DMS 273 (cell line): ENCODE measurements at regions not wholly inside any gene's neighbourhood (a gene's known extent, or its start where the extent isn't known, plus 50 kb on each side); places are given as distances from the start of the nearest gene placed in this dataset.
A peak's percentile ranks its signal among the peaks of the same experiment; 100 is the strongest.

Experiments
- DNase-seq: peaks from one replicate; lab custom pipeline; 2025; ENCODE audit not compliant: unreplicated experiment; lab: John Stamatoyannopoulos, UW

DNA sequence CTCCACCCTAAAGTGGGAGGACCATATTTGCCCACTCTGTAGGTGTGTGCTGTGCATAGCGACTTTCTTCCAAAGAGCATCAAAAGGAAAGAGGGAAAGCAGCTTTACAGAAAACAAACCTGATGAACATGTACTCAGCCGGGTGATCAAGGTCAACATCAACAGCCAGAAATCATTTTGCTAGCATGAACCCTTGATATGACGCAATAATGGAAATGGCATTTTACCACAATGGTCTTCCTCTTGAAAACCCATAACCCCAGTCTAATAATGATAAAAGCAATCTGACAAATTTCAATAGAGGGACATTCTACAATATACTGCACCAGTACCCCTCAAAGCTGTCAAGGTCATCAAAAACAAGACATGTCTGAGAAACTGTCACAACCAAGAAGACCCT is 350.2 kb downstream of the FBXO15 start:
- DNase-seq = no peak

DNA sequence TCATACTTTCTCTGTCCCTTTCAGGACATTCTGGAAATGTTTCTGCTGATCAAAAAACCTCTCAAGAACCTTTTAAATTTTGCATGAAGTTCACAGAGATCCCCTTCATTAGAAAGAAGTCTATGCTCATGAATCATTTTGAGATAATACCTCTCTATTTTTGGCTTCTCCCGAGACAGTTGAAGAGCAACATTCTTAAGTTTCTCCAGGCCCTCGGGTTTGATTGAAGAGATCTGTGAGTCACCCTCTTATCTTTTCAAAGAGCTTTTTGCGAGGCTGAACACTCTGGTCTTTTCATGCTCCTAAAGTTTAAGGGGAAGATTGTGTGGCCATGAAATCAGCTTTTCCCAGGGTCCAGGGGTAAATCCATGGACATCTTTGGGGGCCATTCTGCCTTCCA is 354.2 kb downstream of the FBXO15 start:
- no peak for DNase-seq

- DNase-seq = no peak
Observed at GRCh38 chr18:73791081-73791480, 356.6 kb downstream of the FBXO15 start.

DNA sequence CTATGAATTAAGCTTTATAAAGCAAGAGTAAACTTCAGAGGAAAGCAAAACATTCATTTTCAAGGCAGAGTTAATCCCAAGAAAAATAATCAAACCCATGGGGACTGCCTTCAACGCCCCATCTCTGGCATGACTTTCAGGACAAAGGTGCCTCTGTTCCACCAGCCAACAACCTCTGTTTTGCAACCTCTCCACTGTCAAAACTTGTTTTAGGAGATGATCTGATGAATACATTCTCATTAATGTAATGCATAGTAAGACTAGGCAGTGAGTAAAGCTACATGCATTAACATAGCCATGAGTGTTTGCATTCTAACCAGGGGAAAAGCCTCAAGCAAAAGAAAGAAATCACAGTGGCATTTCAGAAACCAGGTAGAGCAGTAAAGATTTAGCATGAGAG is 357.0 kb downstream of the FBXO15 start:
- no peak for DNase-seq

DNA sequence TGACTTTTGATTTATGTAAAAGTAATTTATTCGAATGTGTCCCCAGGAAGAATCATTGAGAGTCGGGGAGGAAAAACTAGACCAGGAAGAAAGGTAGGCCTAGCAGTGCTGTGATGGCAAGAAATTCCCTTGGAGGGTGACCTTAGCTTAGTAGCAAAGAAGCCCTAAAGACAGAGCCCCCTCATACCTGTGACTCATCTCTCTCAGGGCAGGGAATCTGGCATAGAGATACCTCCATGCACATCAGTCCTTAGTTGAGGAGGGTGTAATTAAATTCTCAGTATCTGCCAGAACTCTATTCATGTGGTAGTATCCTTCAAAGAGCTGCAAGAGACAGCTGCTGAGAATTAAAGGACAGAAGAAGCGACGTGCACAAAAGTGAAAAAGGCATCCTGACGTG is 360.3 kb downstream of the FBXO15 start:
- no peak for DNase-seq

DNA sequence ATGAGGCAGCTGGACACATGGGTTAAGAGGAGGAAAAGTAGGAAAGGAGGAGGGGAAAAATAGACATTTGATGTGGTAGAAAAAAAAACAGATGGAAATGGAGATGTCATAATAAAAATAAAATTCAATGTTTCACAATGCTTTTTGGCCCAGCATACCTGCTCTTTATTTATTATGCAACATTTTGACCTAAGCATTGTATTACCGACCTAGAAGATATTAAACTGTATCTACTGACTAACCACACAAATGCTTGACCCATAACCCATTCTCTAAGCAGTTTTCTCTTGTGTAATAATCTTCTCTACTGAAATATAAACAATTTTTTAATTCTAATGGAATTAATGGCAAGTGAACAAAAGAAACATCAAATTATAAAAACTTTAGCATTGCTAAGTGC is 362.3 kb downstream of the FBXO15 start:
- no peak for DNase-seq

DNA sequence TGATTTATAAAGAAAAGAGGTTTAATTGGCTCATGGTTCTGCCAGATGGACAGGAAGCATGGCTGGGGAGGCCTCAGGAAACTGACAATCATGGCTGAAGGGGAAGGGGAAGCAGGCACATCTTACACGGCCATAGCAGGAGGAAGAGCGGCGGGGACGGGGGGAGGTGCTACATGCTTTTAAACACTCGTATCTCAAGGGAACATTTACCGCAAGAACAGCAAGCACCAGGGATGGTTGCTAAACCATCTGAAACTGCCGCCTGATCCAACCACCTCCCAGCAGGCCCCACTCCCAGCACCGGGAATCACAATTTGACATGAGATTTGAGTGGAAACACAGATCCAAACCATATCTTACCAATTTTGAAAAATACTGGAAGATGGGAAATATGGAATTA is 362.8 kb downstream of the FBXO15 start:
- DNase-seq = no peak

GRCh38 chr18:73782405-73782804 is 365.2 kb downstream of the FBXO15 start:
- DNase-seq = no peak

DNA sequence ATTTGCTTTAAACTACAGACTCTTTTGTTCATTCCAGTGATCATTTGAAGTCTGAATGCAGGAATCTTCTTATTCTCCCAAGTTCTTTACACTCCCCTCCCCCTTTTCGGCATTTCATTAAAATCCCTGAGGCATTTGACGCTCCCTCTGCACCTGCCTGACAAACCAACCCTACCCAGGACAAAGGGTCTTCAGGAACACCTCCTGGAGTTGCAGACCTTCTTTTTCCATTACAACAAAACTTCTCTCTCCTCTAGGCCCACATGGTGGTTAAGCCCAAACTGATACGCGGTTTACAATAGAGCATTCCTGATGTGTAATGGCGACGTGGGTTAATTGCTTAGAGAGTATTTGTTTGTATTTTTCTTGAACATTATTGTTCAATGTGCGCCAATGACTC is 367.4 kb downstream of the FBXO15 start:
- no peak for DNase-seq

DNA sequence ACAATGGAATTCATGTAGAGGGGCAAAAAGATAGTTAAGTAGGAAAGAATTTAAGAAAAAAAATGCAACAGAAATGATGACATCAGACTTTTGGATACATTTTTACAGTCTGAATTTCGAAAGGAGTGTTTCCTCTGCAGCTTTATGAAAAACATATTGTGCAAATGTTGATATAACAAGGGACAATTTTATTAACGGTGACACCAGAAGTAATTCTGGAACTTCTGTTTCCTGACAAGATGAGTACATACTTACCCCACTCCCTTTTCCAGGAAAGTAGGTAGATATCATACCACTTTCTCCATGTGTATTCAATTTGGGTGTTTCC is 369.6 kb downstream of the FBXO15 start:
- no peak for DNase-seq

DNA sequence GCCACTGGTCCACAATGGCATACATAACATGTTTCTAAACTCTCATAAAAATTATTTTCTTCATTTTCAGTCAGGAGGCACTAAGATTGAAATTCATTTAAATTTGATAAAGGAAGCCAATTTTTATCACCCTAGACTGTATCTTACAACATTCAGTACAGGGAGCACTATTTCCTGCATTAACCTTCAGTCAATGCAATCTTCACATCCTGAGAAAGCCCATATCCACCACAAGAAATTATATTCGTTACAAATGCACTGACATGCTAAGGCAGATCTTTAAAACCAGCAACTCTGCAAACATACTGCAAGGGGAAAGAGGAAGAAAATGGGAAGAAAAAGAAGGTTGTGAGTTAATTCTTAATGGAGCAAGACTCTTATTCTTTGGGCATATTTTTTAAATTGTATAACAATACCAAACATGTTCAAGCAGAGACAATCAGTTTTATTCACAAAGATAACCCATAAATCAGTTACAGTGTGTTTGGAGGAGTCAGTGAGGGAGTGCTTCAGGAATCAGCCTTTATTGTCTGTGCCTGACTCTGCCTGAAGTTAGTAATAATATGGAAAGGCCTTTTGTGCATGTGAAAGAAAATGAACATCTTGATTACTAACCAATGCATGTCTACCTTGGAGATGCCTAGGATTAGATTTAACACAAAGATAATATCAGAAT is 370.1 kb downstream of the FBXO15 start:
- DNase-seq = no peak

GRCh38 chr18:73774811-73775509 is 372.7 kb downstream of the FBXO15 start:
- peak; percentile 5 for DNase-seq

- DNase-seq = no peak
Observed at GRCh38 chr18:73768043-73768442, 379.6 kb downstream of the FBXO15 start.

DNA sequence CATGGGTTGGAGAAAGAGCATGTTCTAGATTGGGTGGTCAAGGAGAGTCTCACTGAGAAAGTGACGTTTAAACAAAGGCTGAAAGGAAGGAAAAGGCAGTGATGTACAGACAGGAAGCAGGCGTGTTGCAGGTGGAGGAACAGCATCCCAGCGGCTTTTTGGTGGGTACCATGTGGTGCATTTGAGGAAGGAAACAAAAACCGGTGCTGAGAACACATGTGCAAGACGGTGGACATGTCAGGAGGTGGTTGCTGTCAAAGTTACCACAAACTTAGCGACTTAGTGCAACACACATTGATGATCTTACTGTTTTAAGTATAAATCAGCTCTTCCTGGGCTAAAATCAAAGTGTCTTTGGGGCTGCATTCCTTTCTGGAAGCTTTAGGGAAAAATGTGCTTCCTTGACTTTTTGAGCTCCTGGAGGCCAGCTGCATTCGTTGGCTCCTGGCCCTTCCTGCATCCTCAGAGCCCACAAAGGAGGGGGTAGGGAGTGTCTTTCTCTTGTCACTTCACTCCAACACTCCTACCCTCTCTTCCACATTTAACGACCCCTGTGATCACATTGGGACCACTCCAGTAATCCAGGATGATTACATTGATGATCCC is 380.6 kb downstream of the FBXO15 start:
- no peak for DNase-seq

- DNase-seq = no peak
Observed at GRCh38 chr18:73758446-73758845, 389.2 kb downstream of the FBXO15 start.

DNA sequence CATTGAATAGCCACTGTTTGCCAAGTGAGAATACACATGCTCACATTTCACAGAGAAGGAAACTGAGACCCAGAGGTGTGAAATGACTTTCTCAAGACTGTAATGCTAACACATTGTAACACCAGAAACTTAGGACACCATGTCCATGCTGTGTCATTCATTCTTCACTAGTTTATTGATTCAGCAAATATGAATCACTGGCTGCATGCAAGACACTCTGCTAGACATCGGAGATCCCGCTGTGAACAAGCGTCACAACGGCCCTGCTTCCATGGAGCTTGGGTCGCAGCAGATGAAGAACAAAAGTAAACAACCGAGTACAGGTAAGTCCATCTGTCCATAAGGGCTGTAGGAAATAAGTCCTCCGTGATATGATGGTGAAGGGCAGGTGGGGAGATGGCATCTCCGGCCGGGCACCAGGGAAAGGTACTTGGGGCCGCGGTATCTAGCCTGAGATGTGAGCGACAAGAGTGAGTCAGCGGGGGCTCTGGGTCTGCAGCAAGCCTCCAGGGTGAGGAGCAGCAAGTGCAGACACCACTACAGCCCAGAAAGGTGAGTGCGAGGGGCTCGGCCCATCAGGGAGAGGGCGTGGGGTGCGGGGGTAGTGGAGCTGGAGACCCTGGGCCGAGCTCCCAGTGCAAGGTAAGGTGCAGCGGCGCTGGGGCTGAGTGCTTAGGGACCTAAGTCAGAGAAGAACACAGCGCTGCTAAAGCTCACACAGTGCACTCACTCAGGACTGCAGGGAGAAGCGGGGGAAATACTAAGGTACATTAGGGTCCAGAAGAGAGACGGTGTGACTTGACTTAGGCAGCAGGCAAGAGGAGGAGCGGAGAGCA is 391.2 kb downstream of the FBXO15 start:
- DNase-seq = no peak

- DNase-seq = no peak
Observed at GRCh38 chr18:73752965-73753364, 394.7 kb downstream of the FBXO15 start.

DNA sequence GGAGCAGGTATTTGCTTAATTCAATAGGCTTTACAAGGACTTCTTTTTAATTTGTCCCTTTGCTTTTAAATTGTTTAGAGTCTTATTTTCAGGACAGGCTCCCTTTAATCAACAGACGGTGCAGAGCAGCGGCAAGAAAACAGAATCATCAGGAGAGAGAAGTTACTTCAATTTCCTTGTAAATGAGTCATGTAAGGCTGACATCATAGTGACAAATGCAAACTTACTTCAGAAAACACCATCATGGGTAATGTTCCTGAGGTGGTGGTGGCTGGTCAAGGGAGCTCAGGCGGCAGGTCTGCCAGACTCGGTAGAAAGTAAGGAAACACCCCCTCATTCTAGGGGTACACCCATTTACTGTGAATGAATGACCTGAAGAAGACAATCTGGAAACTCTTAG is 395.1 kb downstream of the FBXO15 start:
- DNase-seq = no peak

DNA sequence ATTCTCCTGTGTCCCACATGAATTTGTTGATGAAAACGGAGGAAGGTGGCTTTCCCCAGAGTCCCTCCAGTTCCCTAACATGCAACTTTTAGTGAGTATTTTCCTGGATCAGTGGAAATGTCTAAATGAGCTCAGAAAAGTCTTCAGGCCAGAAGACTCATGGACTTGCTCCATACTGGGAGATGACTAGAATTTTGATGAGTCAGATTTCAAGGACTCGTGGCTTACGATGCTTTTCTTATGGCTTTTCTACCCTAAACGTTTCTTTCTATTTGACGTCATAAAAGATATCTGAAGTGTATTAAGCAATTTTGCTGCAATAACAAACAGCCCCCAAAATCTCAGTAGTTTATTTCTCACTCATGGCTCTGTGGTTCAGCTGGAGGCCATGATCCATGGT is 397.6 kb downstream of the FBXO15 start:
- DNase-seq = no peak

- DNase-seq = no peak
Observed at GRCh38 chr18:73749304-73749703, 398.3 kb downstream of the FBXO15 start.

DNA sequence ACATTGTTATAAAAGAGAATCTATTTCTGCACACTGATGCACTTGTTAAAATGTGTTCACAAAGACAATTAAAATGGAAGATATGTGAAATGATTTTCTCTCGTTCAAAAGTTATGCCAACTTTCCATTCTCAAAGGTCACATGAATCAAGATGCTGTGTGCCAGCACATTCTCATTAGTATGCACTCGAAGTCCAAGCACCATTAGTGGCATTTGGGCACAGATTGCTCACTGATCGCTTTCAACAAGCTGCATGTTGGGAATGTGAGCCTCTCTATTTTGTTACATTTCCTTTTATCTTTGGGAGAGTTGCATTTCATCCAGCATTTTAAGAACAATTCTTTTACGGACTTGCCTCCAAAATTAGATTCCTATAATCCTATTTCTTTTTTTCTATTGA is 398.9 kb downstream of the FBXO15 start:
- DNase-seq = no peak

GRCh38 chr18:73746101-73746500 is 401.5 kb downstream of the FBXO15 start:
- DNase-seq = no peak
